HepG2 (cell line): ENCODE measurements at regions not wholly inside any gene's neighbourhood (a gene's known extent, or its start where the extent isn't known, plus 50 kb on each side); places are given as distances from the start of the nearest gene placed in this dataset.

Experiments used
- ATAC-seq: fragments of 200-7000 bp; cut with Tn5 transposase; 3 replicates; pipeline ENCODE4 v1.9.1; 2020; ENCODE audit warnings: mild to moderate bottlenecking, moderate library complexity
- BruUV-seq: library from RNA; stranded (reverse); fragments of 400-500 nt; replicated peaks from 2 replicates; lab custom pipeline; 2021; lab: Mats Ljungman, UMichigan
- CTCF ChIA-PET: fragments of 300-600 bp; formaldehyde crosslinking; extraction: SDS; loops from one replicate; lab custom pipeline; 2021; ENCODE audit warnings: low total read pairs, inconsistent platforms, low intra/inter-chr PET ratio; lab: Yijun Ruan, JAX
- POLR2A ChIA-PET: fragments of 350-600 bp; sonication (Branson Sonifier 250); formaldehyde crosslinking; loops from one replicate; lab custom pipeline; 2020; ENCODE audit warnings: antibody characterized with exemption, inconsistent platforms; lab: Yijun Ruan, JAX
- DNase-seq: peaks from one replicate; pipeline ENCODE4 v3.0.0-alpha.2; 2015; ENCODE audit warnings: low spot score
- FAIRE-seq: peaks from 3 replicates; lab custom pipeline; 2011; peaks lifted over from hg19 to GRCh38; lab: Jason Lieb, UNC
- H2AFZ ChIP-seq: one replicate; pipeline ENCODE4 v1.6.1; 2011; ENCODE audit warnings: low read length, inconsistent platforms
- H3K27ac ChIP-seq: fragments of 300-600 bp; 3 replicates; pipeline ENCODE4 v1.8.0; 2011; ENCODE audit warnings: mixed run types, mild to moderate bottlenecking, mixed read lengths, low read length, inconsistent platforms; ENCODE audit not compliant: insufficient read depth; ENCODE audit errors: extremely low read length
- H3K27me3 ChIP-seq, 2 experiments: fragments of 200-600 bp in 1 of 2; 2 replicates in 1 of 2; 3 replicates in 1 of 2; pipeline versions ENCODE4 v1.6.0 to v1.8.0; 2011; ENCODE audit warnings: low read length in 2 of 2, mild to moderate bottlenecking in 2 of 2, moderate library complexity in 2 of 2, inconsistent platforms in 1 of 2; ENCODE audit not compliant: insufficient read depth in 2 of 2, control insufficient read depth in 1 of 2
- H3K36me3 ChIP-seq, 2 experiments: fragments of 200-600 bp in 1 of 2; replicated peaks in 1 of 2; 2 replicates in 1 of 2; 3 replicates in 1 of 2; pipeline versions ENCODE4 v1.5.1 to v1.8.0; 2011; ENCODE audit warnings: low read length in 2 of 2, inconsistent platforms in 1 of 2; ENCODE audit not compliant: insufficient read depth in 2 of 2, control insufficient read depth in 1 of 2
- H3K4me1 ChIP-seq: 2 replicates; pipeline ENCODE4 v1.5.1; 2012; ENCODE audit warnings: low read length, inconsistent platforms; ENCODE audit not compliant: insufficient read depth
- H3K4me2 ChIP-seq: 2 replicates; pipeline ENCODE4 v1.6.0; 2011; ENCODE audit warnings: low read depth, low read length, inconsistent platforms
- H3K4me3 ChIP-seq, 3 experiments: fragments of 200-600 bp in 1 of 3; sonication (generic), shearing (Covaris generic) in 1 of 3; replicated peaks in 1 of 3; 2 replicates each; pipeline ENCODE4 v1.5.1; 2011 to 2016; ENCODE audit warnings: low read length in 3 of 3, inconsistent platforms in 2 of 3, low read depth in 2 of 3, mild to moderate bottlenecking in 2 of 3, control low read depth in 1 of 3, mixed read lengths in 1 of 3; ENCODE audit not compliant: insufficient read depth in 1 of 3
- H3K79me2 ChIP-seq: one replicate; pipeline ENCODE4 v1.6.1; 2011; ENCODE audit warnings: low read length, inconsistent platforms; ENCODE audit not compliant: insufficient read depth
- H3K9ac ChIP-seq: 2 replicates; pipeline ENCODE4 v1.6.0; 2011; ENCODE audit warnings: mild to moderate bottlenecking, low read depth, low read length, inconsistent platforms; ENCODE audit not compliant: insufficient read depth
- H3K9me3 ChIP-seq: 2 replicates; pipeline ENCODE4 v1.5.1; 2012; ENCODE audit warnings: mild to moderate bottlenecking, low read length
- H4K20me1 ChIP-seq: 2 replicates; pipeline ENCODE4 v1.6.0; 2011; ENCODE audit warnings: inconsistent platforms, mild to moderate bottlenecking, low read length, moderate library complexity; ENCODE audit not compliant: insufficient read depth
- MBD4 ChIP-seq: IDR thresholded peaks from 2 replicates; pipeline ENCODE4 v1.6.1; 2012; ENCODE audit warnings: low read length, inconsistent platforms, borderline replicate concordance
- PPARG ChIP-seq: conservative IDR thresholded peaks from 2 replicates; pipeline ENCODE4 v1.6.1; 2016; ENCODE audit warnings: missing biosample characterization, missing genetic modification reagents
- ZNF317 ChIP-seq: sonication (generic); formaldehyde crosslinking; IDR thresholded peaks from 2 replicates; pipeline ENCODE4 v1.5.0; 2020; ENCODE audit warnings: mild to moderate bottlenecking, missing genetic modification reagents
- ZNF343 ChIP-seq: sonication (generic); formaldehyde crosslinking; IDR thresholded peaks from 2 replicates; pipeline ENCODE4 v1.4.0; 2020; ENCODE audit warnings: mild to moderate bottlenecking, missing genetic modification reagents
- WGBS: methylation state at CpG from one replicate; pipeline ENCODE4 v1.1.6; 2017; ENCODE audit warnings: low lambda C conversion rate; 5-methylcytosine and 5-hydroxymethylcytosine counted together
- in situ Hi-C: cut with HindIII; loops from 2 replicates; pipeline ENCODE4 v1.10.0; 2017; ENCODE audit warnings: low pct_unique_long_range_greater_than_20kb; ENCODE audit not compliant: extremely low pct_ligation_motif_present
- intact Hi-C: fragments of 100-400 bp; cut with micrococcal nuclease; formaldehyde crosslinking; loops from one replicate; pipeline ENCODE4 v1.10.0; 2022; ENCODE audit not compliant: unreplicated experiment
- TF ChIP-seq, protein P1 (sequence below): sonication (generic); formaldehyde crosslinking; IDR thresholded peaks from 2 replicates; pipeline ENCODE4 v1.4.0; 2020; ENCODE audit warnings: missing genetic modification reagents
- TF ChIP-seq, protein P2 (sequence below): sonication (generic); formaldehyde crosslinking; IDR thresholded peaks from 2 replicates; pipeline ENCODE4 v1.5.0; 2020; ENCODE audit warnings: missing genetic modification reagents
- TF ChIP-seq, protein P3 (sequence below): sonication (generic); formaldehyde crosslinking; IDR thresholded peaks from 2 replicates; pipeline ENCODE4 v1.8.0; 2022; ENCODE audit warnings: mild to moderate bottlenecking, missing genetic modification reagents; ENCODE audit not compliant: insufficient replicate concordance
- TF ChIP-seq, protein P4 (sequence below): sonication (generic); formaldehyde crosslinking; IDR thresholded peaks from 2 replicates; pipeline ENCODE4 v1.4.0; 2020; ENCODE audit warnings: missing genetic modification reagents

DNA sequence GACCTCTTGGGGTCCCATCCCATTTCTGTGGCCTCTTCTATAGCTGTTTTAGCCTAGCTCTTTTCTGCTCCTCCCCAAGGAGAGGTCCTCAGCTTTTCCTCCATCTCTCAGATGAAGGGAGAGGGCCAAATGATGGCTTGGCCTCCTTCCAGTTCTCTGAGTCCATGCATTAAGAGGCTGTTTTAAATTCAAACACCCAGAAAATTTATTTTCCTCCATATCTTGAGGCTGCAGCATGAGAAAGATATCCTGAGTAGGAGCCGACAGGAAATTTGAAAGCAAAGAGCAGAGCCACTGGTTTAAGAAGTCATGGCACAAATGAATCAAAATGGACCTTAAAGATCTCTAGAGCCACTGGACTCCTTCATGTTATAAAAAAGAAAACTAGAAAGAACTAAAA lies 558.8 kb downstream of the MID1IP1 start:
- 0% methylated on average over 1 of the region's 1 CpG for WGBS
- ATAC-seq (no peak), DNase-seq (no peak), FAIRE-seq (no peak)
- Histone ChIP-seq H3K27ac (no peak overlapping the region), H2AFZ (no peak overlapping the region), H3K27me3 (no peaks in the 10 kb centered on the region), H3K4me3 (no peak overlapping the region), H3K79me2 (no peaks in the 10 kb centered on the region), H3K4me2 (no peak overlapping the region), H4K20me1 (no peaks in the 10 kb centered on the region), H3K36me3 (no peaks in the 10 kb centered on the region), H3K9me3 (no peaks in the 10 kb centered on the region), H3K9ac (no peak overlapping the region), H3K4me1 (no peaks in the 10 kb centered on the region)
- CTCF ChIA-PET, result no interaction called here
- in situ Hi-C loops (no loop called here), intact Hi-C loops (no loop called here)
- no TSS peak for BruUV-seq
- POLR2A ChIA-PET, result no interaction called here
- TF ChIP-seq ZNF343 (CRISPR knock-in tag), result no peak

DNA sequence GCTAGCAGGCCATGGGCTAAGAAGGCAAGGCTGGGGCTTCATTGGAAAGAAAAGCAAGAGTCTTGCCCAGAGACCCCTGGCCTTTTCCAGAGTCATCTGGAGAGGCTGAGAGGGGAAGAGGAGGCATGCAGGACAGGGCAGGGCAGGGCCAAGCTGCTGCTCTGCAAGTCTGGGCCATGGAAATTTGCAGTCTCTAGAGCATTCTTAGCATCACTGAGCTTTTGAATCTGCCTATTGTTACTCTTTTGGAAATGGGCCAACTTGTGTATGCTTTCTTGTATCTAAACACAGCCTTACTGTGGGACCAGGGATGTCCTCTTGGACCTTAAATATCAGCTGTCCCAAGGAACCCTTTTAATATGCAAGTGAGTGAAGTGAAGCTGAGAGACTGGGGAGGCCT lies 560.5 kb downstream of the MID1IP1 start:
- H3K4me2 ChIP-seq, result no peak overlapping the region
- TF ChIP-seq ZNF317 (CRISPR knock-in tag) (no peak), MBD4 (no peak), PPARG (no peak)
- TF ChIP-seq, protein P1, sequence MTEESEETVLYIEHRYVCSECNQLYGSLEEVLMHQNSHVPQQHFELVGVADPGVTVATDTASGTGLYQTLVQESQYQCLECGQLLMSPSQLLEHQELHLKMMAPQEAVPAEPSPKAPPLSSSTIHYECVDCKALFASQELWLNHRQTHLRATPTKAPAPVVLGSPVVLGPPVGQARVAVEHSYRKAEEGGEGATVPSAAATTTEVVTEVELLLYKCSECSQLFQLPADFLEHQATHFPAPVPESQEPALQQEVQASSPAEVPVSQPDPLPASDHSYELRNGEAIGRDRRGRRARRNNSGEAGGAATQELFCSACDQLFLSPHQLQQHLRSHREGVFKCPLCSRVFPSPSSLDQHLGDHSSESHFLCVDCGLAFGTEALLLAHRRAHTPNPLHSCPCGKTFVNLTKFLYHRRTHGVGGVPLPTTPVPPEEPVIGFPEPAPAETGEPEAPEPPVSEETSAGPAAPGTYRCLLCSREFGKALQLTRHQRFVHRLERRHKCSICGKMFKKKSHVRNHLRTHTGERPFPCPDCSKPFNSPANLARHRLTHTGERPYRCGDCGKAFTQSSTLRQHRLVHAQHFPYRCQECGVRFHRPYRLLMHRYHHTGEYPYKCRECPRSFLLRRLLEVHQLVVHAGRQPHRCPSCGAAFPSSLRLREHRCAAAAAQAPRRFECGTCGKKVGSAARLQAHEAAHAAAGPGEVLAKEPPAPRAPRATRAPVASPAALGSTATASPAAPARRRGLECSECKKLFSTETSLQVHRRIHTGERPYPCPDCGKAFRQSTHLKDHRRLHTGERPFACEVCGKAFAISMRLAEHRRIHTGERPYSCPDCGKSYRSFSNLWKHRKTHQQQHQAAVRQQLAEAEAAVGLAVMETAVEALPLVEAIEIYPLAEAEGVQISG (CRISPR knock-in tag), result no peak
- TF ChIP-seq, protein P2, sequence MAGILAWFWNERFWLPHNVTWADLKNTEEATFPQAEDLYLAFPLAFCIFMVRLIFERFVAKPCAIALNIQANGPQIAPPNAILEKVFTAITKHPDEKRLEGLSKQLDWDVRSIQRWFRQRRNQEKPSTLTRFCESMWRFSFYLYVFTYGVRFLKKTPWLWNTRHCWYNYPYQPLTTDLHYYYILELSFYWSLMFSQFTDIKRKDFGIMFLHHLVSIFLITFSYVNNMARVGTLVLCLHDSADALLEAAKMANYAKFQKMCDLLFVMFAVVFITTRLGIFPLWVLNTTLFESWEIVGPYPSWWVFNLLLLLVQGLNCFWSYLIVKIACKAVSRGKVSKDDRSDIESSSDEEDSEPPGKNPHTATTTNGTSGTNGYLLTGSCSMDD (CRISPR knock-in tag), result no peak
- TF ChIP-seq, protein P3, sequence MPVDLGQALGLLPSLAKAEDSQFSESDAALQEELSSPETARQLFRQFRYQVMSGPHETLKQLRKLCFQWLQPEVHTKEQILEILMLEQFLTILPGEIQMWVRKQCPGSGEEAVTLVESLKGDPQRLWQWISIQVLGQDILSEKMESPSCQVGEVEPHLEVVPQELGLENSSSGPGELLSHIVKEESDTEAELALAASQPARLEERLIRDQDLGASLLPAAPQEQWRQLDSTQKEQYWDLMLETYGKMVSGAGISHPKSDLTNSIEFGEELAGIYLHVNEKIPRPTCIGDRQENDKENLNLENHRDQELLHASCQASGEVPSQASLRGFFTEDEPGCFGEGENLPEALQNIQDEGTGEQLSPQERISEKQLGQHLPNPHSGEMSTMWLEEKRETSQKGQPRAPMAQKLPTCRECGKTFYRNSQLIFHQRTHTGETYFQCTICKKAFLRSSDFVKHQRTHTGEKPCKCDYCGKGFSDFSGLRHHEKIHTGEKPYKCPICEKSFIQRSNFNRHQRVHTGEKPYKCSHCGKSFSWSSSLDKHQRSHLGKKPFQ (CRISPR knock-in tag), result no peak
- TF ChIP-seq, protein P4, sequence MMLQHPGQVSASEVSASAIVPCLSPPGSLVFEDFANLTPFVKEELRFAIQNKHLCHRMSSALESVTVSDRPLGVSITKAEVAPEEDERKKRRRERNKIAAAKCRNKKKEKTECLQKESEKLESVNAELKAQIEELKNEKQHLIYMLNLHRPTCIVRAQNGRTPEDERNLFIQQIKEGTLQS (CRISPR knock-in tag), result no peak
- TF ChIP-seq, all 625 proteins: peak for 0
- Histone ChIP-seq H3K27ac (no peak overlapping the region), H3K9ac (no peak overlapping the region), H3K4me3 (no peak overlapping the region), H3K79me2 (no peaks in the 10 kb centered on the region), H2AFZ (no peak overlapping the region), H3K36me3 (no peaks in the 10 kb centered on the region), H4K20me1 (no peaks in the 10 kb centered on the region), H3K4me1 (no peaks in the 10 kb centered on the region), H3K27me3 (no peaks in the 10 kb centered on the region), H3K9me3 (no peaks in the 10 kb centered on the region)
- ChIA-PET CTCF (no interaction called here), POLR2A (no interaction called here)
- in situ Hi-C loops (no loop called here), intact Hi-C loops (no loop called here)
- FAIRE-seq, result no peak
- BruUV-seq, result no TSS peak
- no peak for ATAC-seq
- DNase-seq, result no peak
